NOMO-1 treated with dmso at 0.1 percent for 144 hours (cell line): ENCODE measurements at regions not wholly inside any gene's neighbourhood (a gene's known extent, or its start where the extent isn't known, plus 50 kb on each side); places are given as distances from the start of the nearest gene placed in this dataset.
"Not testable (repeated sequence)": the region's sequence is repeated elsewhere in the genome, so short reads cannot be mapped to it uniquely, and the experiment has no call there.

ENCODE experiments used
- DNase-seq: peaks from one replicate; lab custom pipeline; 2025; ENCODE audit not compliant: unreplicated experiment; lab: John Stamatoyannopoulos, UW

DNA sequence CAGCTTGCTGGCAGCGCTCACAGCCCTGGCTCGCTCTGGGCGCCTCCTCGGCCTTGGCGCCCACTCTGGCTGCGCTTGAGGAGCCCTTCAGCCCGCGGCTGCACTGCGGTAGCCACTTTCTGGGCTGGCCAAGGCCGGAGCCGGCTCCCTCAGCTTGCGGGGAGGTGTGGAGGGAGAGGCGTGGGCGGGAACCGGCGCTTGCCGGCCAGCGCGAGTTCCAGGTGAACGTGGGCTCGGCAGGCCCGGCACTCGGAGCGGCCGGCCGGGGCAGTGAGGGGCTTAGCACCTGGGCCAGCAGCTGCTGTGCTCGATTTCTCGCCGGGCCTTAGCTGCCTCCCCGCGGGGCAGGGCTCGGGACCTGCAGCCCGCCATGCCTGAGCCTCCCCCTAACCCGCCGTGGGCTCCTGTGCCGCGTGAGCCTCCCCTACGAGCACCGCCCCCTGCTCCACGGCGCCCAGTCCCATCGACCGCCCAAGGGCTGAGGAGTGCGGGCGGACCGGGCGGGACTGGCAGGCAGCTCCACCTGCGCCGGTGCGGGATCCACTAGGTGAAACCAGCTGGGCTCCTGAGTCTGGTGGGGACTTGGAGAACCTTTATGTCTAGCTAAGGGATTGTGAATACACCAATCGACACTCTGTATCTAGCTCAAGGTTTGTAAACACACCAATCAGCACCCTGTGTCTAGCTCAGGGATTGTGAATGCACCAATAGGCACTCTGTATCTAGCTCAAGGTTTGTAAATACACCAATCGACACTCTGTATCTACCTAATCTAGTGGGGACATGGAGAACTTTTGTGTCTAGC is 1090.1 kb upstream of the TMPRSS15 start:
- not testable (repeated sequence) for DNase-seq

DNA sequence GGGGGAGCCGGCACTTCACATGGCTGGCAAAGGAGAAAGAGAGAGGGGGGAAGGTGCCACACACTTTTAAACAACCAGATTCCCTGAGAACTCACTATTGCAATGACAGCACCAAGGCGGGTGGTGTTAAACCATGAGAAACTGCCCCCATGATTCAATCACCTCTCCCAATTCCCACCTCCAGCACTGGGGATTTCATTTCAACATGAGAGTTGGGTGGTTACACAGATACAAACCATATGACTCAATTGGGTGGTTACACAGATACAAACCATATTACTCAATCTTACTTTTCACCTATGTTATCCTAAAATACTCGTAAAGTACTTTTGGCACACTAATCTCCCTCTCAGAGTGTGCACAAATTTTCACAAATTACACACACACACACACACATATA is 1097.5 kb upstream of the TMPRSS15 start:
- DNase-seq: no peak

DNA sequence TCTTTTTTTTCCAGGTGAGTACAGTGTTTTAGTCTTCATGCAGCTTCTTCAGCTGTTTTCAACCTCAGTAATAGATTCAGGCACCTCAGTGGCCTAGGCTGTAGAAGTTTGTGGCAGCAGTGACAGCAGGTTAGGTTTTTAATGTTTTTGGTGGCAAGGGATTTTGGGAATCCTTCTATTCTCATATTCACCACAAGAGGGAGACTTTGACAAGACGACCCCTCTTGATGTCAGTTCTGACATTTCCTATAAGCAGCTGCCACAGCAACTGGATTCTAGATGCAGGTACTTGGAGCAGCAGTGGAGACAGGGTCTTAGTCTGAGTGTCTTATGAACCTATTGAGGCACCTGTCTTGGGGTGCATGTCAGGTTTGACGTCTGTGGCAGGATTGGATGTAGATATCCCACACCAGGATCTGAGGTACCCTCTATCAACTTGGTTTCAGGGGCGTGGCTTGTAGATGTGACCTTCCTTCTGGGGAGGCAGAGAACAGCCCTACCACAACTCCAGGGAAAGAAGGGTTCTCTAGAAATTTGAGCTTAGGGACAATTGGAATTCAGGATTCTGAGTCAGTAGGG is 1104.2 kb upstream of the TMPRSS15 start:
- DNase-seq: no peak

DNA sequence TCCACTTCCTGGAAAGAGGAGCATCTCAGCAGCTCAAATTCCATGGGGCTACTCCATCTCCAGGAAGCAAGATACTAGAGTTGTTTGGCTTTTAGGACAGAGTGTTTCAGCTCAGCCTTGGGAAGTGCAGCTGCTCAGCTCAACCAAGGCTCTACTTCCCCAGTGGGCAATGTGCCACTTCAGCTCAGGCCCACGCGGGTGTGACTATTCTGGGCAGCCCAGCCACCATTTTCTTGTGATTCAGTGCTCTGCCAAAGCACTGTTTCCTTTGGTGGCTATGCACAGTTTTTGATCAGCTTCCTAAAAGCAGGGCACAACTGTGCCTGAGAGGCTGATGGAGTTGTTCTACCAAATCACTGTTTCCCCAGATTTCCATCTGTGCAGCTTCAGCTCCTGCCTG is 1104.9 kb upstream of the TMPRSS15 start:
- no peak for DNase-seq

DNA sequence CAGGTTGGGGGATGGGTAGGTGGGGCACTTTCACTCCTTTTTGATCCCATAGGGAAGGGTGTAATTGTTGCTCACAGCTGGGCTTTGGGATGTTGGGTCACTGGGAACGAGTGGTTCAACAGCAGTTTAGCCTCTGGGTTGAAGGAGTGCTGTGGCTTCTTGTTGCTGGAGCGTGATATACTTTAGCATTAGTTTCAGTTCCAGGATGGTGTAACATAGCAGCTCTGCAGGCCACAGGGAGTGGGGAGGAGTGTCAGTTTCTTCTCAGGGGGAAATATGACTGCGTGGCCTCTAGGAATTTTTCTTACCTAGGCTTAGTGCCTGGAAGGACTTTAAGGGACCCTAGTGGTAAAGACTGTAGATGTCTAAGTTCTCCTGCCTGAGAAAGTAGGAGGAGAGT is 1105.3 kb upstream of the TMPRSS15 start:
- DNase-seq: no peak

DNA sequence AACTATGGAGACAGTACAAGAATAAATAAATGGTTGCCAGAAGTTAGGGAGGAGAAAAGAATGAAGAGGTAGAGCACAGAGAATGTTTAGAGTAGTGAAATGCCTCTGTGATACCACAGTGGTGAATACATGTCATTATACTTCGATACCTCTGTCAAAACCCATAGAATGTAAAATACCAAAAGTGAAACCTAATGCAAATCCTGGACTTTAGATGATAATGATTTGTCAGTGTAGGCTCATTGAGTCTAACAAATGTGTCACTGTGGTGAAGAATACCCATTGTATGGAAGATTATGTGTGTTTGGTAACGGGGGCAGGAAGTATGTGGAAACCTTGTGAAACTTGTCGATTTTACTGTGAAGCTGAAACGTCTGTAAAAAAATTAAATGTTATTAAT is 1106.5 kb upstream of the TMPRSS15 start:
- no peak for DNase-seq

DNA sequence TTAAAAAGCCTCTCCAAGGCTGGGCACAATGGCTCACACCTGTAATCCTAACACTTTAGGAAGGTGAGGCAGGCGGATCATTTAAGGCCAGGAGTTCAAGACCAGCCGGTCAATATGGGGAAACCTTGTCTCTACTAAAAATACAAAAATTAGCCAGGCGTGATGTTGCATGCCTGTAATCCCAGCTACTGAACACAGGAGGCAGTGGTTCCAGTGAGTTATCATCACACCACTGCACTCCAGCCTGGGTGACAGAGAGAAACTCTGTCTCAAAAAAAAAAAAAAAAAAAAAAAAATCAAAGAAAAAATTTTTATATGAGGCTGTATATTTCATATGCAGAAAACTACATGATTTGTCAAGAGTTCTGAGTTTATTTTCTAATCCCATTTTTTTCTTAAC is 1107.1 kb upstream of the TMPRSS15 start:
- DNase-seq: no peak

DNA sequence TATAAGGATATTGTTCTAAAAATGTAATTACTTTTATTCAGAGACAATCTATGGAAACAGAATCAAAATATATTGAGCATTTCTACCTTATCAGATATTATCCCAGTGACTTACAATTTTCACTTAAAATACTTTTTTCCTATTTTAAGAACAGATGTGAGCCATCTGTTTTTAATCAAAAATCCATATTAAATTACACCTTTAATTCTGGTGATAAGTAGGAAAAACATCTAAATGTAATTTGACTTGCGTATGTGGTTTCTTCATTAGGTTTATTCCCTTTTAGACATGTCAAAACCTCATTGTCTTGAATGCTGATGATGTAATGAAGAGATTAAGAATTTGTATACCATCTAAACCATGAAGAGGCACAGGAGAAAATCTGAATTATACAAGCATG is 1118.8 kb upstream of the TMPRSS15 start:
- DNase-seq: no peak

DNA sequence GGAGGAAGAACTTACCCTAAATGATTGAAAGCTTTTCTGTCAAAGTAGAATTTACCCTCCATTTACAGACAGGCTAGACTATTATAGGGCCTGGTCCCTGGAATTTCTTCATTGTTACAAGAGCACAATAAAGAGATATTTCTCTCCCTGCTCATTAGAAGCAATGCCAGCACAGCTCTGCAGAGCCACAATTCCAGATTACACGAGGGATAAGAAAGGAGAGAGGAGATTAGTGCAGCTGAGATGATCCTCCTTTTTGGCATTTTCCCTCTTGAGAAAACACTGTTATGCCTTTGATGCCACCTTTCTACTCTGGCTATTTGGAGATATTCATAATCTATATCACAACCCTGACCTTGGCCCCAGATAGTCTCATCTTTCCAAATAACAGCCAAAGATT is 1119.5 kb upstream of the TMPRSS15 start:
- no peak for DNase-seq

DNA sequence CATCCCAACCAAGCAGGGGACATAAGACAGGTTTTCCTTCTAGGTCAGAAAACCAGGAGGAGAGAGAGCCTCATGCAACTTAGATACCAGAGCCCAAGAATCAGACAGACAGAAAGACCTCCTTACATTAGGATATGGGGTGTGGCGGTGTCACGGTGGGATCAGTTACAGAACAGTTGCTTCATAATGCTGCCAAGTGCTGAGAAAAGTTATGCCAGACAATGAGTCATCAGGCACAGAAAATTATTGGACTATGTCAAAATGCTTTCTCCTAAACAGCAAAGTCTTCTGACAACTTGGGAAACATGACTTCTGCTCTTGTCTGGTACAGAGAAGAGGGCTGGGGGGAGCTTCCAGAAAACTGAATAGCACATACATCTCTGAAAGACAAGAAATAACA is 1120.2 kb upstream of the TMPRSS15 start:
- no peak for DNase-seq

DNA sequence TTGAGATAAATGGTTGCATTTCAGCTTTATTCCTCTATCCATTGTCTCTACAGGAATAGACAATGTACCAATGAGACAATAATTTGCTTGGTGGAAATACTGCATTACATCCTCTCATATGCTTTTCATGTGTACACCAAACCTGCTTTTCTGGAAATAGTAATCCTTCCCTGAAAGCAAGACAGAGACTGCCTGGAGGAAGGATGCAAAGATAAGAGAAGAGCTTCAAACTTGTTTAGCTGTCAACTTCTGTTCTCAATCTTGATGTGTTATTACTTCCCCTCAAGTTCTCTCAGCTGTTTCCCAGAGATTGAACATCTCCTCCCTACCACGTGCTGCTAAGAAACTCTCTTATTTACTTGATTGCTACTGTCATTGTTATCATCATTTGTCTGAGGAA is 1125.4 kb upstream of the TMPRSS15 start:
- DNase-seq: no peak

DNA sequence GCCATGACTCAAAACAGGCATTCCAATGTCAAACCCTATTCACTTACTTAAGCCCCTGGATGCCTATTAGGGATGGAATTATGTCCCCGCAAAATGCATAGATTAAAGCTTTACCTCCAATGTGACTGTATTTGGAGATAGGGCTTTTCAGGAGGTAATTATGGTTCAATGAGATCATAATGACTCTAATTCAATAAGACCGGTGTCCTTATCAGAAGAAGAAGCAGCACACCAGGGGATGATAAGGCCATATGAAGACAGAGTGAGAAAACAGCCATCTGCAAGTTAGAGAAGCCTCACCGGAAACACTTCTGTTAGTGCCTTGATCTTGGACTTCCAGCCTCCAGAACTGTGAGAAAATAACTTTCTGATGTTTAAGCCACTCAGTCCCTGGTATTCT is 1131.8 kb upstream of the TMPRSS15 start:
- DNase-seq: no peak

DNA sequence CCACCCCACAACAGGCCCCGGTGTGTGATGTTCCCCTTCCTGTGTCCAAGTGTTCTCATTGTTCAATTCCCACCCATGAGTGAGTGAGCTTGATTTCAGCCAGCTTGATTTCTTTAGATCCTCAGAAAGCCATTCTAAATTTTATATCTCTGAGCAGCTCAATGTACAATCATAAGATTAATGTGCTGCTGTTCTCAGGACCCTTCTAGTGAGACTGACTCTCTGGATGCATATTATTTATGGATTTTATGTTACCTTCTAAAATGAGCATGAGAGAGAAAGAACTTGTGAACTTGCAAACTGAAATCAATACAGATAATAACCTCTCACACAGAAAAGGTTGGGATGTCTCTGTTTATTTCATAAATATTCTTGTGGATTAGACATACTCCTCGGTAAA is 1133.5 kb upstream of the TMPRSS15 start:
- DNase-seq: no peak

DNA sequence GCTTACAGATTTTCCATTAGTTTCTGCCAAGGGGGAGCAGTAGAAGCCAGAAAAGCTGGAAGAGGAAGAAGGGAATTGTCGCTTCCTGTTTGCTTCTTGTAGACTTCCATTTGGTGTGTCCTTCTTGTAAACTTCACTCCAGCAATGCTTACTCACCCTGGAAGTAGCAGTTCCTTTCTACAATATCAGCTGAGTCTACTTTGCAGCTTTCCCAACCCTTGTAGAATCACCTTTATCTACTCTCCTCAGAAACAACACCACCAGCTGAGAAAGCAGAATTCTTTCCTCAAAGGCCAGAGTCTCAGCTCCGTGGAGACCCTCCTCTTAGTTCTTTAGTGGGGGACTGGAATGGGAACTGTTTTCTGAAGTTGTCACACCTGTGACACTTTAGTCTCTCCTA is 1136.7 kb upstream of the TMPRSS15 start:
- no peak for DNase-seq

DNA sequence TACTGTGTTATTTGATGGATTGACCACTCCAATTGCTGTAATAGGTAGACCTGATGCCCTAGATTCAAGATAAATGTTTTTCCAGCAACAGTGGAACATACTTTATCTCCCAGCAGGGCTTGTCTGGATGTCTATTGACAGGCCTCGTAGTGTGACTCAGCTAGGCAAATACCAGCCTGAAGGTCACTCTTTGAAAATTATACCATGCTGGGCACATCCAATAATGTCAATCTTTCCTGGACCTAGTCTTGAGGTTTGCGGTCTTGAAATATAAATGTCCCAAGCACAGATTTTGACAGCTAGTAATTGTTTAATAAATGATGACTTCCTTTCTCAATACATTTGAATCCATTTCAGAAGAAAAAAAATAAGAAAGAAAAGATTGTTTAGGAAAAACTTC is 1138.0 kb upstream of the TMPRSS15 start:
- no peak for DNase-seq

DNA sequence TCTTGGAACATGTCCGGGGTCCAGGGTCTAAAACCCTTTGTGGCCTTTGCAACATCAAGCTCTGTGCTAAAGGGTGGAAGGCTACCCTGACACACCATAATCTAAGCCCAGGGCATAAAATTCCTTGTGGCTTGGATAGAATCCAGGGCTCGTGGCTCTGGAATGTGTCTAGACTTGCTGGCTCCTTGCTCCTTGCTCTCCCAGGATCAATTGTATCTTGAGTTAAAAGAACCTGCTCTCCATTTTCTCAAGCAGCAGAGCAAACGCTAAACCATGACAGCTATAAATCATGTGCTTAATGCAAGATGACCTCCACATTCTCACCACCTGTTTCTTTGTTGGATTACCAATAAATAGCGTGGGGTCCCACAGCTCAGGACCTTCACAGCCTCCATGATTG is 1140.9 kb upstream of the TMPRSS15 start:
- DNase-seq: not testable (repeated sequence)

DNA sequence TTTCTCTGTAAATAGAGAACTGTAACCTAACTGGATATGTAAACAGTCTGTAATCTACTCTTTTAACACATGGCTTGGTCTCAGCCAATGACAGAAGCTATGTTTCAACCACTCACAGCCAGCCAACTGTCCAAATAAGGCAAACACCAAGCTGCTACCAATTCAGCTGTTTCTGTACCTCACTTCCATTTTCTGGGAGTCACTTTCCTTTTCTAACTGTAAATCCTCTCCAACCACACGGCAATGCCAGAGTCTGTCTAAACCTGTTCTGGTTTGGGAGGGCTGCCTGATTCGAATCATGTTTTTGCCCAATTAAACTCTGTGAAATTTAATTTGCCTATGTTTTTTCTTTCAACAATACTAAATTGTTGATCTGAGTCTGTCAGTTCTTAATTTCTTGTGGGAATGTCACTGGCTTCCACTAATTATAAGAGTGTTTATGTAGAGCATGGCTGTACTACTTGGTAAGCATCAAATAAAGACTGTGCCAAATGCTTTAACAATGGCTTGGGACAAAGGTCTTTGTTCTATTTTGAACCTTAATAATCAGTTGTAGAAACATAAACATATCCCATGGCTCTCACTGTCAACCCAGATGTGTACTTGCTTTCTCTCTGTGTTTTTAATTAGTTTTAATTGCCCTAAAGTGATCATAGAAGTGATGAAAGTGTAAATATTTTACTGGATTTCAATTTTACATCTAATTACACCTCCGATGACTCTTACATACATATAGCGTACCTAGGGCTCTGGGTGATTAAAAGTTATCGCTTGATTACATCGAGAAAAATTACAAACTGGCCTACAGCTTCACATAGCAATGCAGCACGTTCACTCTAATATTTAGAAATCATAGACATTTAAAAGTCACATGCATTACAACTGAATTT is 1144.6 kb upstream of the TMPRSS15 start:
- DNase-seq: no peak

DNA sequence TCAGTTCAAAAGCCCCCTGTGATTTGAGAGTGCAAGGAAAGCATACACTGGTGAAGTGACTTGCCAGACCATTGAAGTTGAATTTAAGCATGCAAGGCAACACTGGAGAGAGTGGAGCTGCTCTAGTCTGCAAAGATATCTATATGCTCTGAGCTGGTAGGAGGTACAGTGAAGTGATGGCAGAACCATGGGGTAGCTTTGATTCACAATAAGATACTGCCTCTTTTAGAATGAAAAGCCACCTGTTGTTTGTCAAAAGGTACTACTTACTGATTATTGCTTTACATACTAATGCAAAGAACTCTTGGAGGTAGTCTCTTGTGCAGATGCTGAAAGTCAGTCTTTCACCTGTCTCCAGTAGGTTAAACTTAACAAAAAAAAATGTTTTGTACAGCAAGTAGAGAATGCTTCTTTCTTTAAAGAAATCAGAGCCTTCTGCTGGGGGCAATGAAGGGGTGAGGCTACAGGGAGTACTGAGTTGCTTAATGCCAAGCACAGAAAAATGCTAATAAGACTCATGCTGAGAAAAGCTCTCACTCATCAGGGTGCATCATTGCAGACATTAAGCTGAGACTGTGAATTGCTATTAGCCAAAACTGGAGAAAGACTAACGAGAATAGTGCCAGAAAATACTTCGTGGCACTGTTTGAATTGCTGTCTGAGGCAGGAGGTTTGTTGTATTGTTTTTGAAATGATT is 1150.5 kb upstream of the TMPRSS15 start:
- DNase-seq: no peak

DNA sequence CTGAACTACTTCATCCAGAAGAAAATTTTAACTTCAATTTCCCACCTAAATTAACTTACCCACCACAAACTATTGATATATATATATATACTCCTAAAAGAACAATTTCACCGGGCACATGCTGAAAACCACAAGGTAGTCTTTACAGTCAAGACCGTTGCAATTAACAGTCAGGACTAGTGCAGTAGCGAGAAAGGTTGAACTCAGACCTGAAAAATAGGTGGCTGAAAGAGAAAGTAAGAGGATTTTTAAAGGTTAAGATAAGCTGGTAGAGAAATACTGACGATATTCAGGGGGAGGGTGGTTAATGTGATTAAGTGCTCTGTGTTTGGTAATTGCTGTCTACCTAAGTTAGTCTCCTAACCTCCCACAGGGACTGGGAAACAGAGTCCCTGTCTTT is 1153.5 kb upstream of the TMPRSS15 start:
- no peak for DNase-seq

DNA sequence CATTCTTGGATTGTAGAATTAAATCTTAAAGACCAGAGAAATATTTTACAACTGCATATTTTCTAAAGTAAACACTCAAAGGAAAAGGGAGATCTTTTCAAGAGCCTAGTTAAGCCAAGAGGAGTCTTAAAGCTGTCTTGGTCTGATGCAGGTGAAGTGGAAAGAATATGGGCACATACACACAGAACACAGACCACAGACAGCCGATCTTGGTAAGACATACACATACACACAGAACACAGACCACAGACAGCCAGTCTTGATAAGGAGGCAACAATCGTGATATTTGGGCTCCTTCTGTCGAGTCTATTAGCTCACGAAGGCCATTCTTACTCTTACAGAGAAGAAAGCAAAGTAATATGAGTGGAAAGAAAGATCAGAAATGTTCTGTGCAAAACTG is 1153.9 kb upstream of the TMPRSS15 start:
- no peak for DNase-seq

DNA sequence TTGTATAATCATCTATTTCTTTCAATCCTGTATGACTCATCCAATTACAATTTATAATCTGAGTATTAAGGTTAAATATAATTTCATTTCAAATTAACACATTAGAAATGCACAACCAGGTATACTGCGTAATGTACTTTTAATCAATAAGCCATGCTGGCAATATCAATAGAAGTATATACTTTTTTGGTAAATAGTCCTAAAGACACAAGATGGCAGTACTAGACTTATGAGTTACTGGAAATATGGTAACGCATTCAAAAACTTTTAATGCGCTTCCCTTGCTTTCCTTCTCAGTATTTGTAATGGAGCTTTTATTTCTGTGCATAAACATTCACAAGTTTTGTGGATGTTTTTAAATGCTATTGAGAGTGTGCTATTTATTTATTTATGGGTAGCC is 1162.0 kb upstream of the TMPRSS15 start:
- DNase-seq: no peak
